ENCODE measurements at regions not wholly inside any gene's neighbourhood (a gene's known extent, or its start where the extent isn't known, plus 50 kb on each side); places are given as distances from the start of the nearest gene placed in this dataset.

- no peak for DNase-seq
These were observed 485.6 kb downstream of the INHBA start for GRCh38 chr7:41217306-41217705.

- no peak for DNase-seq
These were observed 495.7 kb downstream of the INHBA start for GRCh38 chr7:41207141-41207540.

GRCh38 chr7:41206267-41206666 lies 496.6 kb downstream of the INHBA start:
- no peak for DNase-seq

GRCh38 chr7:41205600-41205999 lies 497.3 kb downstream of the INHBA start:
- no peak for DNase-seq

- DNase-seq: no peak
These were observed 499.3 kb downstream of the INHBA start for GRCh38 chr7:41203542-41203941.

GRCh38 chr7:41201021-41201420 lies 501.9 kb downstream of the INHBA start:
- DNase-seq: no peak

- no peak for DNase-seq
These were observed 503.8 kb downstream of the INHBA start for GRCh38 chr7:41199136-41199535.

GRCh38 chr7:41198502-41198901 lies 504.4 kb downstream of the INHBA start:
- DNase-seq: no peak

- no peak for DNase-seq
These were observed 505.1 kb downstream of the INHBA start for GRCh38 chr7:41197769-41198168.

GRCh38 chr7:41193738-41194282 lies 509.1 kb downstream of the INHBA start:
- DNase-seq: no peak

- no peak for DNase-seq
These were observed 512.3 kb downstream of the INHBA start for GRCh38 chr7:41190581-41190980.

GRCh38 chr7:41189866-41190265 lies 513.0 kb downstream of the INHBA start:
- no peak for DNase-seq

- DNase-seq: no peak
These were observed 514.4 kb downstream of the INHBA start for GRCh38 chr7:41188163-41189130.

- DNase-seq: no peak
These were observed 515.6 kb downstream of the INHBA start for GRCh38 chr7:41187322-41187721.

GRCh38 chr7:41185851-41186250 lies 517.0 kb downstream of the INHBA start:
- DNase-seq: no peak

GRCh38 chr7:41183741-41184140 lies 519.1 kb downstream of the INHBA start:
- no peak for DNase-seq

GRCh38 chr7:41182782-41183181 lies 520.1 kb downstream of the INHBA start:
- DNase-seq: no peak

- no peak for DNase-seq
These were observed 527.5 kb downstream of the INHBA start for GRCh38 chr7:41175435-41175834.

- no peak for DNase-seq
These were observed 528.4 kb downstream of the INHBA start for GRCh38 chr7:41174521-41174920.

- no peak for DNase-seq
These were observed 532.4 kb downstream of the INHBA start for GRCh38 chr7:41170466-41170865.

GRCh38 chr7:41169317-41169716 lies 533.6 kb downstream of the INHBA start:
- DNase-seq: no peak

- DNase-seq: no peak
These were observed 535.1 kb downstream of the INHBA start for GRCh38 chr7:41167836-41168235.

GRCh38 chr7:41164440-41164839 lies 538.5 kb downstream of the INHBA start:
- DNase-seq: no peak

- no peak for DNase-seq
These were observed 538.9 kb downstream of the INHBA start for GRCh38 chr7:41163991-41164390.

GRCh38 chr7:41162612-41163011 lies 540.3 kb downstream of the INHBA start:
- no peak for DNase-seq

Measured in RPMI8226 (cell line).